Esophagus squamous epithelium (tissue), 4 donors: ENCODE measurements at regions not wholly inside any gene's neighbourhood (a gene's known extent, or its start where the extent isn't known, plus 50 kb on each side); places are given as distances from the start of the nearest gene placed in this dataset.

Experiments
- POLR2A ChIP-seq, 4 donors: fragments of 450-650 bp; IDR thresholded peaks; one replicate each; pipeline ENCODE4 v1.6.1; 2017; ENCODE audit warnings: antibody characterized with exemption in 4 of 4, mild to moderate bottlenecking in 4 of 4, moderate library complexity in 3 of 4
- TF ChIP-seq, protein P1 (sequence below), 6 experiments: fragments of 450-650 bp in 4 of 6; fragments of 200-600 bp in 2 of 6; sonication (generic) in 2 of 6; IDR thresholded peaks; one replicate each; pipeline ENCODE4 v1.5.1; 2016 to 2019; ENCODE audit warnings: antibody characterized with exemption in 6 of 6, mild to moderate bottlenecking in 4 of 6, moderate library complexity in 4 of 6

DNA sequence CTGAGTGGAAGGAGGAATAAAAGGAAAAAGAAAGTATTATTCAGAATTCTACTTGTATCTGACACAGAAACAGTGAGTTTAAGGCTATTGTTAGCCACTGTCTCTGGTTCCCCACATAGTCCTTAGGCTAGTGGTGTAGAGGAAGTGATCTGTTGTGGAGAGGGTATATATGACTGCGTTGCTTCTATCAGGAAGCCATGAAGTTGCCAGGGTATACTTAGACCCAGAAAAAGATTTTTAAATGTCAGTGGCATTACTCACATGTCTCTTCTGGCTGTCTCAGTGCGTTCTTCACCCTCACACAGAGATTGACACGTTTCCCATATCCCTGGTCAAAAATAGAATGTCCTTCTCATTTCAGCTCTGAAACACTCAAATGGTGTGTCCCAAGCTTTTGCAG lies 72.7 kb downstream of the SEM1 start:
- TF ChIP-seq, protein P1, sequence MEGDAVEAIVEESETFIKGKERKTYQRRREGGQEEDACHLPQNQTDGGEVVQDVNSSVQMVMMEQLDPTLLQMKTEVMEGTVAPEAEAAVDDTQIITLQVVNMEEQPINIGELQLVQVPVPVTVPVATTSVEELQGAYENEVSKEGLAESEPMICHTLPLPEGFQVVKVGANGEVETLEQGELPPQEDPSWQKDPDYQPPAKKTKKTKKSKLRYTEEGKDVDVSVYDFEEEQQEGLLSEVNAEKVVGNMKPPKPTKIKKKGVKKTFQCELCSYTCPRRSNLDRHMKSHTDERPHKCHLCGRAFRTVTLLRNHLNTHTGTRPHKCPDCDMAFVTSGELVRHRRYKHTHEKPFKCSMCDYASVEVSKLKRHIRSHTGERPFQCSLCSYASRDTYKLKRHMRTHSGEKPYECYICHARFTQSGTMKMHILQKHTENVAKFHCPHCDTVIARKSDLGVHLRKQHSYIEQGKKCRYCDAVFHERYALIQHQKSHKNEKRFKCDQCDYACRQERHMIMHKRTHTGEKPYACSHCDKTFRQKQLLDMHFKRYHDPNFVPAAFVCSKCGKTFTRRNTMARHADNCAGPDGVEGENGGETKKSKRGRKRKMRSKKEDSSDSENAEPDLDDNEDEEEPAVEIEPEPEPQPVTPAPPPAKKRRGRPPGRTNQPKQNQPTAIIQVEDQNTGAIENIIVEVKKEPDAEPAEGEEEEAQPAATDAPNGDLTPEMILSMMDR (IDR thresholded peaks at IDR 0.05) = no peak
- TF ChIP-seq POLR2A (IDR thresholded peaks at IDR 0.05) = no peak
